ENCODE measurements at regions not wholly inside any gene's neighbourhood (a gene's known extent, or its start where the extent isn't known, plus 50 kb on each side); places are given as distances from the start of the nearest gene placed in this dataset.

DNA sequence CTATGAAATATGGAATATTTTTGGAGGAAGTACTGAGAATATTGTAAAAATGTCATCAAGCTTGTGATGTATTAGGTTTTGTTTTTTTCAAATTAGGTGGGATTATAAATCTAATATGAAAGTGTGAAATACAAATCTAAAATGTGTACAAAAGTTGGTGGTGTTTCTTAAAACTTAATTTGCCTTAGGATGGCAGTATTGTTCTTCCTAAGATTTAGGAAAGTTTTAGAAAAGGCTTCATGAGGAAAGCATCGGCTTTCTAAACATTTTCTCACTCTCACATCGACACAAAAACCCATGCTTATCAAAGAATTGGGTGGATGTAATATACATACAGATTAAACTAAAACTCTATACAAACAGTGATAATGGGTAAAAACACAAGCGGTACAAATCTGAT lies 972.0 kb upstream of the PCDH20 start:
- TF ChIP-seq, protein P1, sequence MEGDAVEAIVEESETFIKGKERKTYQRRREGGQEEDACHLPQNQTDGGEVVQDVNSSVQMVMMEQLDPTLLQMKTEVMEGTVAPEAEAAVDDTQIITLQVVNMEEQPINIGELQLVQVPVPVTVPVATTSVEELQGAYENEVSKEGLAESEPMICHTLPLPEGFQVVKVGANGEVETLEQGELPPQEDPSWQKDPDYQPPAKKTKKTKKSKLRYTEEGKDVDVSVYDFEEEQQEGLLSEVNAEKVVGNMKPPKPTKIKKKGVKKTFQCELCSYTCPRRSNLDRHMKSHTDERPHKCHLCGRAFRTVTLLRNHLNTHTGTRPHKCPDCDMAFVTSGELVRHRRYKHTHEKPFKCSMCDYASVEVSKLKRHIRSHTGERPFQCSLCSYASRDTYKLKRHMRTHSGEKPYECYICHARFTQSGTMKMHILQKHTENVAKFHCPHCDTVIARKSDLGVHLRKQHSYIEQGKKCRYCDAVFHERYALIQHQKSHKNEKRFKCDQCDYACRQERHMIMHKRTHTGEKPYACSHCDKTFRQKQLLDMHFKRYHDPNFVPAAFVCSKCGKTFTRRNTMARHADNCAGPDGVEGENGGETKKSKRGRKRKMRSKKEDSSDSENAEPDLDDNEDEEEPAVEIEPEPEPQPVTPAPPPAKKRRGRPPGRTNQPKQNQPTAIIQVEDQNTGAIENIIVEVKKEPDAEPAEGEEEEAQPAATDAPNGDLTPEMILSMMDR (conservative IDR thresholded peaks at IDR 0.05; ENCODE audit: low read length): no peak
- no peak for TF ChIP-seq EZH2phosphoT487 (IDR thresholded peaks at IDR 0.05; ENCODE audit: borderline replicate concordance)

Data from Loucy (cell line).